ENCODE measurements at regions not wholly inside any gene's neighbourhood (a gene's known extent, or its start where the extent isn't known, plus 50 kb on each side); places are given as distances from the start of the nearest gene placed in this dataset.

DNA sequence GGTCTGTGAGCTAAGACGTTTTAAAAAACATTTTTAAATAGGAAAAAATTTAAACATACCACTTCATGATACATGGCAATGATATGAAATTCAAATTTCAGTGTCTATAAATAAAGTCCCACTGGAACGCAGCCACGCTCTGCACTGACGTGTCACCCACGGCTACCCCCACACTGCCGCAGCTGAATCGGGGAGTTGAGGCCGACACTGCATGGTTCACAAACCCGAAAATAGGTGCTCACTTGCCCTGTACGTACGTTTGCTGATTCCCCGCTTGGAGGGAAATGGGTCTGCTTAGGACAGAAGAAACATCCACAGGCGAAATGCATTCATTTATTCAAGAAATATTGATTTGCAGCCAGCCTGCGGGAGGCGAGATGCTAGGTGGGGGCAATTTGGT lies 1342.3 kb downstream of the TBC1D22A start:
- Histone ChIP-seq H3K36me3 (no peaks in the 10 kb centered on the region), H3K4me1 (ENCODE audit: low read depth) (no peaks in the 10 kb centered on the region), H3K4me3 (no peak overlapping the region), H3K9me3 (ENCODE audit: low read depth) (no peaks in the 10 kb centered on the region), H3K27ac (no peak overlapping the region), H3K27me3 (no peaks in the 10 kb centered on the region)
- TF ChIP-seq, protein P1, sequence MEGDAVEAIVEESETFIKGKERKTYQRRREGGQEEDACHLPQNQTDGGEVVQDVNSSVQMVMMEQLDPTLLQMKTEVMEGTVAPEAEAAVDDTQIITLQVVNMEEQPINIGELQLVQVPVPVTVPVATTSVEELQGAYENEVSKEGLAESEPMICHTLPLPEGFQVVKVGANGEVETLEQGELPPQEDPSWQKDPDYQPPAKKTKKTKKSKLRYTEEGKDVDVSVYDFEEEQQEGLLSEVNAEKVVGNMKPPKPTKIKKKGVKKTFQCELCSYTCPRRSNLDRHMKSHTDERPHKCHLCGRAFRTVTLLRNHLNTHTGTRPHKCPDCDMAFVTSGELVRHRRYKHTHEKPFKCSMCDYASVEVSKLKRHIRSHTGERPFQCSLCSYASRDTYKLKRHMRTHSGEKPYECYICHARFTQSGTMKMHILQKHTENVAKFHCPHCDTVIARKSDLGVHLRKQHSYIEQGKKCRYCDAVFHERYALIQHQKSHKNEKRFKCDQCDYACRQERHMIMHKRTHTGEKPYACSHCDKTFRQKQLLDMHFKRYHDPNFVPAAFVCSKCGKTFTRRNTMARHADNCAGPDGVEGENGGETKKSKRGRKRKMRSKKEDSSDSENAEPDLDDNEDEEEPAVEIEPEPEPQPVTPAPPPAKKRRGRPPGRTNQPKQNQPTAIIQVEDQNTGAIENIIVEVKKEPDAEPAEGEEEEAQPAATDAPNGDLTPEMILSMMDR (IDR thresholded peaks at IDR 0.05; ENCODE audit: low read depth, low read length) = no peak
- DNase-seq (ENCODE audit: low read depth in 1 of 2, low spot score in 1 of 2) = no peak

- H3K36me3 ChIP-seq = no peaks in the 10 kb centered on the region
- no peaks in the 10 kb centered on the region for H3K27me3 ChIP-seq
- H3K4me3 ChIP-seq = no peak overlapping the region
- H3K9me3 ChIP-seq (ENCODE audit: low read depth) = no peaks in the 10 kb centered on the region
- H3K4me1 ChIP-seq (ENCODE audit: low read depth) = no peaks in the 10 kb centered on the region
- TF ChIP-seq, protein P1 (IDR thresholded peaks at IDR 0.05; ENCODE audit: low read depth, low read length) = no peak
- H3K27ac ChIP-seq = no peak overlapping the region
- DNase-seq (ENCODE audit: low read depth in 1 of 2, low spot score in 1 of 2) = no peak
Measured at GRCh38 chr22:48104102-48104738, 1341.8 kb downstream of the TBC1D22A start.

DNA sequence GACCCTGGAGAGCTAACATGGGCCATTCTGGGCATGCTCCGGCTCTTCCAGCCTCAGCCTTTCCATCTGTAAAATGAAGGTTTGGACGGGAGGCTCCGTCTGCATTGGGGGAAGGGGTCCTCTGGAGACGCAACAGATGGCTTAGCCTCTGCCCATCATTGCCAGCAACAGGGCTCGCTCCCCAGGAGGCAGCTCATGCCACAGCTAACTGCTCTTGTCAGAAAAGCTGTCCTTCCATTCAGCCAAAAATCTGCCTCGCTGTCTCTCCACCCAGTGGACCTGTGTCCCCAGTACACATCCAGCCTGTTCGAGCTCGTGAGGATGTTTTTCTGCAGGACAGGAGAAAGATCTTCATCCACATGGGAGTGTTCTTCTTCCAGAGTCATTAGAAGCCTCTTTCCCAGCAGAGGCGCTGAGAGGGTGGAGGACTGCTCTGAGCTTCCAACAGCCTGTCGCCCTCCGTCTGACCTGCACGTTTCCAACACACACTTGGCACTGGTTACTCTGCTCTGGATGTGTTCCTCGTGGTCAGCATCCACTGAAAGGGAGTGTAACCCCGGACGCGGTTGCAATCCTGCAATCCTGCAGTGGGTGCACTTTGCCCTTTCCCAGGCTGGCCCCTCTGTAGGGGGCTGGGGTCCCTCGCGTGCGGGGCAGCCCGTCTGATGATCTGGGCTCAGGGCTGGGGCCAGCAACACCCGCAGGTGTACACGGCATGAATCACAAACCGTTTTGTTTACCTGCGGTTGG lies 1340.9 kb downstream of the TBC1D22A start:
- no peak overlapping the region for H3K4me3 ChIP-seq
- H3K9me3 ChIP-seq (ENCODE audit: low read depth) = no peaks in the 10 kb centered on the region
- DNase-seq (ENCODE audit: low read depth in 1 of 2, low spot score in 1 of 2) = no peak
- no peaks in the 10 kb centered on the region for H3K36me3 ChIP-seq
- no peaks in the 10 kb centered on the region for H3K27me3 ChIP-seq
- TF ChIP-seq, protein P1 (IDR thresholded peaks at IDR 0.05; ENCODE audit: low read depth, low read length) = no peak
- H3K27ac ChIP-seq = no peak overlapping the region
- no peaks in the 10 kb centered on the region for H3K4me1 ChIP-seq (ENCODE audit: low read depth)

DNA sequence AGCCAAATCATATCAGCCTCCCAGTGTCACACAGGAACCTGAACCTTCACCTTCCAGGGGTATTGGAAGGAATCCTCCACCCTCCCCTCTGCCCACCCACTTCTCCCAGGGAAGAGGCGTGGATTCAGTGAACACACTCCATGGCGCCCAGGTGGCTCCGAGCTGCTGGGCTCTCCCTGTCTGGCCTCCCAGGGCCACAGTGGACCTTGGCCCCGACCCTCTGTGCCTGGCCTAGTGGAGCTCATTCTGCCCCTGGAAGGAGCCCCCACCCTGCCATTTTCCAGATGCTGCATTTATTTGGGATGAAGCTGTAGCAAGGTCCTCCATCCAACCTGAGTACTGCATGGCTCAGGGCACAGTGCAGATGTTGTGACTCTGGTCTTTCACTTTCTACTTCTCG lies 1340.1 kb downstream of the TBC1D22A start:
- Histone ChIP-seq H3K4me3 (no peak overlapping the region), H3K27me3 (no peaks in the 10 kb centered on the region), H3K36me3 (no peaks in the 10 kb centered on the region), H3K27ac (no peak overlapping the region), H3K4me1 (ENCODE audit: low read depth) (no peaks in the 10 kb centered on the region), H3K9me3 (ENCODE audit: low read depth) (no peaks in the 10 kb centered on the region)
- DNase-seq (ENCODE audit: low read depth in 1 of 2, low spot score in 1 of 2) = no peak
- TF ChIP-seq, protein P1 (IDR thresholded peaks at IDR 0.05; ENCODE audit: low read depth, low read length) = no peak

- TF ChIP-seq, protein P1 (IDR thresholded peaks at IDR 0.05; ENCODE audit: low read depth, low read length) = no peak
- no peaks in the 10 kb centered on the region for H3K4me1 ChIP-seq (ENCODE audit: low read depth)
- H3K36me3 ChIP-seq = no peaks in the 10 kb centered on the region
- no peaks in the 10 kb centered on the region for H3K27me3 ChIP-seq
- no peaks in the 10 kb centered on the region for H3K9me3 ChIP-seq (ENCODE audit: low read depth)
- H3K27ac ChIP-seq = no peak overlapping the region
- H3K4me3 ChIP-seq = no peak overlapping the region
- no peak for DNase-seq (ENCODE audit: low read depth in 1 of 2, low spot score in 1 of 2)
Measured at GRCh38 chr22:48101704-48102103, 1339.3 kb downstream of the TBC1D22A start.
